M059J (cell line): ENCODE measurements at regions not wholly inside any gene's neighbourhood (a gene's known extent, or its start where the extent isn't known, plus 50 kb on each side); places are given as distances from the start of the nearest gene placed in this dataset.

Experiments
- DNase-seq: peaks from one replicate; pipeline ENCODE4 v3.0.0-alpha.2; 2012; ENCODE audit warnings: low read depth

DNA sequence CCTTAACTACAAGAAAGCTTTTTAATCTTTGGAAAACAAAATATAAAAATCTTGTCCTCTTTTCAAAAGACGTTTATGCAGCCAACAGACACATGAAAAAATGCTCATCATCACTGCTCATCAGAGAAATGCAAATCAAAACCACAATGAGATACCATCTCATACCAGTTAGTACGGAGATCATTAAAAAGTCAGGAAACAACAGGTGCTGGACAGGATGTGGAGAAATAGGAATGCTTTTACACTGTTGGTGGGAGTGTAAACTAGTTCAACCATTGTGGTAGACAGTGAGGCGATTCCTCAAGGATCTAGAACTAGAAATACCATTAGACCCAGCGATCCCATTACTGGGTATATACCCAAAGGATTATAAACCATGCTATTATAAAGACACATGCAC is 1255.0 kb downstream of the ROBO1 start:
- peak; percentile 5 for DNase-seq

DNA sequence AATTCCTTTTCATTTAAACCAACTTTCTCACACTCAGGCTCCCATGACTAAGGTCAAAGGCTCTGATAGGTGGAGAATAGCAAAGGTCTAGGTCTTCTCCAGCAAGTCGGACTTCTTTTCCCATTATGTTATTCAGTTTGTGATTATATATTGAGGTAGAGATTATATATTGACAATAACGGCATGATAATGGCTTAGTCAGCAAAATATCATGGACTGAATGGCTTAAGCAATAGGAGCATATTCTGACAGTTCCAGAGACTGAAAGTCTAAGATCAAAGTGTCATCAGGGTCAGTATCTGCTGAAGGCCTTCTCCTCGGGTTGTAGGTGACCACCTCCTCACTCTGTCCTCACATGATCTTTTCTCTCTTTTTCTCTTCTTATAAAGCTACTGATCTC is 1251.4 kb downstream of the ROBO1 start:
- no peak for DNase-seq

DNA sequence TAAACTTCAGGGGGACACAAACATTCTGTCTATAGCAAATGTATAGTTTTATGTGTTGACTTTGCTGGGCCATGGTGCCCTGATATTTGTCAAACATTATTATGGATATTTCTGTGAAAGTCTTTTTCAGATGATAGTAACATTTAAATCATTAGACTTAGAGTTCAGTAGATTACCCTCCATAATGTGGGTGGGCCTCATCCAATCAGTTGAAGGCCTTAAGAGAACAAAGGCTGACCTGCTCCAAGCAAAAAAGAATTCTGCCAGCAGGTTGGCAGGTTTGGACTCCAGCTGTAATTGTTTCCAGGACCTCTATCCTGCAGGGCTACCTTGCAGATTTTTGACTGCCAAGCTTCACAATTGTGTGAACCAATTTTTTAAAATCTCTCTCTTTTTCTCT is 1250.9 kb downstream of the ROBO1 start:
- DNase-seq, result no peak

DNA sequence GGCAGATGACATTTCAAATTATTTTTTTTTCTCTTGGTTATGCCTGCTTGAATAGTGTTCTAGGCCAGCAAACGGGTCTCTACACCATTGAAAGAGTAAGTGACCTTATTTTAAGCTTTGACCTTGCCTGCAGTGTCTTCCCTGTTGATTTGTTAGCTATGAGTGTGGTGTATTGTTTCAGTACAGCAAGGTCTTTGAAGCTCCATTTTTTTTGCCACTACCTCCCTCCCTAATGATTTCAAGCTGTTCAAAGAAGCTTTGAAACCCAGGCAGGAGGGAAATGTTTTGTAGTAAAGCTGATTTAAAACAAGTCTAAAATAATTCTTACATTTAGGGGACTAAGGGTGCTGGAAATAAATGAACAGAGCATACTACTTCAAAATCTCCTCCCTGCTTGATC is 1249.8 kb downstream of the ROBO1 start:
- no peak for DNase-seq

DNA sequence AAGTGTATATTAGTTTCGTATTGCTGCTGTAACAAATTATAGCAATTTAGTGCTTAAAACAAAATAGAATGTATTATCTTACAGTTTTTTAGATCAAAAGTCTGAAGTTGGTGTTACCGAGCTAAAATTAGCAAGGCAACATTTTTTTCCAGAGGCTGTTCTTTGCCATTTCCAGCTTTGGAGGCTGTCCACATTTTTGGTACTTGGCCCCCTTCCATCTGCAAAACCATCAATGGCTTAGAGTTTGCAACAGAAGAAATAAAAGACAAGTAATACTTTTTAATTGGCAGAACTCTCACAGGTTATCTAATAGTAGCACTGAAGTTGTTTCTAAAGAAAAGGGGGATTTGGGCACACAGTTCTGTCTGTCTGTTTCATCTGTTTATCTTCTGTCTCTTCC is 1248.5 kb downstream of the ROBO1 start:
- DNase-seq, result peak; percentile 7

DNA sequence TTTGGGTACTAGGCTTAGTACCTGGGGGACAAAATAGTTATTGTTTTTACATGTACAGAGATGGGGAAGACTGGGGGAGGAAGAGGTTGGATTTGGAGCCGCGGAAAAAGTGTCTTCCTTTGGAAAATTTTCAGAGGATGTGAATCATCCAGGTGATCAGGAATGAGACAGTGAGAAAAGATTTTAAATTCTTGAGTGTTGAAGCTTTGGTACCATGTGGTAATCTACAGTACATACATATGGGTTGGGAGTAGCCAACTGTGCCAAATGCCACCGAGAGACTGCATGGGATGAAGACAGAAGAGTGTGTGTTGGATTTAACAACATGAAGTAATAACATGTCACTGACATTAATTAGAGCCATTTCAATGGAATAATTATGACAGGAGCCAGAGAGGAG is 1238.2 kb downstream of the ROBO1 start:
- no peak for DNase-seq

DNA sequence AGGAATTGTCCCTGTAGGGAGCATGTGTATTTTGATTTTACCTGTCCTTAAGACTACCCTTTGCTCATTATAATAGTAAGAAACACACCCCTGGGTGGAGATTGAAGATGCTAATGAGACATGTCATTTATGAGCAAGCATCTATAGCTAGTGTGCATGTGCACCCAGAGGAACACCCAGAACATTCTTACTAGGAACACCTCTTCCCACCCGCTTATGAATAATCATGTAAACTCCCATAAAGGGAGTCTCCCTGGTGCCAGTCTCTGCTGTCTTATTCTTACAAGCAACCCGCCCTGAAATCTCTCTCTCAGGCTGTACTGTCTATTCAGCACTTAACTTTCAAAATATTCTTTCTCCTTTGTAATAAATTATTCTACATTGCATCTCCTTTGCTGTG is 1227.3 kb downstream of the ROBO1 start:
- no peak for DNase-seq

DNA sequence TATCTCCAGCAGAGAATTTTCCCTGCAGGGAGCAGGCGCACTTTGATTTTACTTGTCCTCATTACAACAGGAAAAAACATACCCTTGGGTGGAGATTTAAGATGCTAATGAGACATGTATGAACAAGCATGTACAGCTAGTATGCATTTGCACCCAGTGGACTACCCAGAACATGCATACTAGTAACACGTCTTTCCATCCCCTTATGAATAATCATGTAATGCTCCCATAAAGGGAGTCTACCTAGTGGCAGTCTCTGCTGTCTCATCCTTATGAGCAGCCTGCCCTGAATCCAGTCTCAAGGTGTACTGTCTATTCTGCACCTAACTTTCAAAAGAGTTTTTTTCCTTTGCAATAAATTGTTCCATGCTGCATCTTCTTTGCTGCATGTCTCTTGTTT is 1222.0 kb downstream of the ROBO1 start:
- no peak for DNase-seq
